Activated CD8-positive, alpha-beta T cell treated with anti-CD3 and anti-CD28 coated beads for 36 hours (primary cell): ENCODE measurements at regions not wholly inside any gene's neighbourhood (a gene's known extent, or its start where the extent isn't known, plus 50 kb on each side); places are given as distances from the start of the nearest gene placed in this dataset.

Experiments used
- ATAC-seq: fragments of 200-7000 bp; cut with Tn5 transposase; one replicate; pipeline ENCODE4 v1.10.0; 2021; ENCODE audit warnings: mild to moderate bottlenecking, moderate library complexity
- CTCF ChIA-PET: fragments of 350-600 bp; sonication (Branson Sonifier 250); formaldehyde crosslinking; loops from one replicate; lab custom pipeline; 2021; ENCODE audit warnings: antibody characterized with exemption; lab: Charles Lee
- POLR2A ChIA-PET: fragments of 350-600 bp; sonication (Branson Sonifier 250); formaldehyde crosslinking; loops from one replicate; lab custom pipeline; 2021; ENCODE audit warnings: antibody characterized with exemption; lab: Charles Lee
- DNase-seq: peaks from one replicate; pipeline ENCODE4 v3.0.0-alpha.2; 2020
- H3K27ac Mint-ChIP-seq: one replicate; pipeline ENCODE4 v1.8.0; 2021; ENCODE audit warnings: mild to moderate bottlenecking, mixed read lengths
- H3K27me3 Mint-ChIP-seq: one replicate; pipeline ENCODE4 v1.8.0; 2021; ENCODE audit warnings: mixed read lengths
- H3K36me3 Mint-ChIP-seq: one replicate; pipeline ENCODE4 v1.8.0; 2021; ENCODE audit warnings: low read depth, mixed read lengths
- H3K4me1 Mint-ChIP-seq: one replicate; pipeline ENCODE4 v1.8.0; 2021; ENCODE audit warnings: low read depth, mixed read lengths
- H3K4me3 Mint-ChIP-seq: one replicate; pipeline ENCODE4 v1.8.0; 2021; ENCODE audit warnings: mild to moderate bottlenecking, moderate library complexity, mixed read lengths
- H3K9me3 Mint-ChIP-seq: one replicate; pipeline ENCODE4 v1.8.0; 2021; ENCODE audit warnings: mixed read lengths
- intact Hi-C: fragments of 100-400 bp; cut with micrococcal nuclease; formaldehyde crosslinking; loops from one replicate; pipeline ENCODE4 v1.10.0; 2022
- TF ChIP-seq, protein P1 (sequence below): fragments of 200-600 bp; IDR thresholded peaks from one replicate; pipeline ENCODE4 v1.8.0; 2022; ENCODE audit warnings: antibody characterized with exemption, mild to moderate bottlenecking

DNA sequence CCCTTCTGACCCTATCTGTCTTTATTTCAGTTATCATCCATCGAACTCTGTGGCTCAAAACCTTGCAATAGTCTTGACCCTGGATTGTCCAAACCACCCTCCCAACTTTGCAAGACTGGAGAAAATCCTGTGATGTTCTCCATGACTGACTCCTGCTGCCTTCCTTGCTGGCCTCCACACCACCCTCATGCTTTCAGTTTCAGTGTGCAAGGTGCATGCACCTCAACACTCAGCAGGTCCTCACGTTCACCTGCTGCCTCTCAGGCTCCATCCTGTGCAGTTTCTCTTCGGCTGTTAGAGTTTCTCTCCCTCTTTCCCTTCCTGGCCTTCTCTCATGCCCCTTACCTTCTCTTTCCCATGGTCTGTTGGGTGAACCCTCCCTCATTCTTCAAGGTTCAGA lies 59.4 kb upstream of the ASIC2 start:
- TF ChIP-seq, protein P1, sequence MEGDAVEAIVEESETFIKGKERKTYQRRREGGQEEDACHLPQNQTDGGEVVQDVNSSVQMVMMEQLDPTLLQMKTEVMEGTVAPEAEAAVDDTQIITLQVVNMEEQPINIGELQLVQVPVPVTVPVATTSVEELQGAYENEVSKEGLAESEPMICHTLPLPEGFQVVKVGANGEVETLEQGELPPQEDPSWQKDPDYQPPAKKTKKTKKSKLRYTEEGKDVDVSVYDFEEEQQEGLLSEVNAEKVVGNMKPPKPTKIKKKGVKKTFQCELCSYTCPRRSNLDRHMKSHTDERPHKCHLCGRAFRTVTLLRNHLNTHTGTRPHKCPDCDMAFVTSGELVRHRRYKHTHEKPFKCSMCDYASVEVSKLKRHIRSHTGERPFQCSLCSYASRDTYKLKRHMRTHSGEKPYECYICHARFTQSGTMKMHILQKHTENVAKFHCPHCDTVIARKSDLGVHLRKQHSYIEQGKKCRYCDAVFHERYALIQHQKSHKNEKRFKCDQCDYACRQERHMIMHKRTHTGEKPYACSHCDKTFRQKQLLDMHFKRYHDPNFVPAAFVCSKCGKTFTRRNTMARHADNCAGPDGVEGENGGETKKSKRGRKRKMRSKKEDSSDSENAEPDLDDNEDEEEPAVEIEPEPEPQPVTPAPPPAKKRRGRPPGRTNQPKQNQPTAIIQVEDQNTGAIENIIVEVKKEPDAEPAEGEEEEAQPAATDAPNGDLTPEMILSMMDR: no peak
- intact Hi-C loops: no loop called here
- no peak for ATAC-seq
- ChIA-PET POLR2A (no interaction called here), CTCF (no interaction called here)
- H3K4me1 Mint-ChIP-seq: no peaks in the 10 kb centered on the region
- no peak overlapping the region for H3K4me3 Mint-ChIP-seq
- no peak for DNase-seq
- H3K9me3 Mint-ChIP-seq: no peaks in the 10 kb centered on the region
- peaks cover 5% of the 10 kb centered on the region for H3K27me3 Mint-ChIP-seq
- no peak overlapping the region for H3K27ac Mint-ChIP-seq
- no peaks in the 10 kb centered on the region for H3K36me3 Mint-ChIP-seq

DNA sequence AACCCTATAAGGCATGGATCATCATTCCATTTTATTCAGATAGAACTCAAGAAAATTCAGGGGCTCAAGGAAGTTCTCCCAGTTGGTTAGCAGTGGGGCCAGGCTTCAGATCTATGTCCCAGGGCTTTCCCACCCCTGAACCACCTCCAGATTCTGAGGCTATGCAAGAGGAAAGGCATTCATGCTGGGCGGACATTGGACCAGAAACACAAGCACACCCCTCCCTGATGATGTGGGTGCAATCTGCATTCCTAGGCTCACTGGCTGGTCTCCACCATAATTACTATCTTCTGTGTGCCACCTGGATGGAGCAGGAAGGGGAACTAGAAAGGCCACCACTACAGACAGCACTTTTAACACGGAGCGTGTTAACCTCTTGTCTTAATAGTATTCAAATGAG lies 63.2 kb upstream of the ASIC2 start:
- CTCF ChIA-PET: no interaction called here
- peaks cover 8% of the 10 kb centered on the region for H3K27me3 Mint-ChIP-seq
- H3K4me1 Mint-ChIP-seq: no peaks in the 10 kb centered on the region
- TF ChIP-seq, protein P1: no peak
- no peaks in the 10 kb centered on the region for H3K36me3 Mint-ChIP-seq
- no peaks in the 10 kb centered on the region for H3K9me3 Mint-ChIP-seq
- POLR2A ChIA-PET: no interaction called here
- H3K27ac Mint-ChIP-seq: no peak overlapping the region
- DNase-seq (no peak), ATAC-seq (no peak)
- intact Hi-C loops: no loop called here
- H3K4me3 Mint-ChIP-seq: no peak overlapping the region

DNA sequence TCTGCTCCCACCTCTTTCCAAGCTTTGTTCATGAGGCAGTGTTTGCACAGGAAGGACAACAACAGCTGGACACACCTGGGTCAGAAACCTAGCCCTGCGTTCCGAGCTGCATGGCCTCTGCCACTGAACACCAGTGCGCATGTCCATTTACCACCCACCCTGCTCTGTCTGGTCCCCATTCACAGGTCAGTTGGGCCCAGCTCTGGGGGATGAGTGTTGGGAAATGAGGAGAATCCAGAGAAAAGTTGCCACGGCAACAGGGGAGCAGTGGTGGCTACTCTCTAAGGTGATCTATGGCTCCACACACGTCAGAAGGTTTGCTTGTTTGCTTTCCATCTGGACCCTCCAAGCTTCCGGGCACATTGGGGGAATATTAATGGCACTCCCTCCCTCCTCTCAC lies 70.4 kb upstream of the ASIC2 start:
- Mint-ChIP-seq H3K36me3 (no peaks in the 10 kb centered on the region), H3K9me3 (no peaks in the 10 kb centered on the region), H3K4me3 (no peak overlapping the region), H3K4me1 (no peaks in the 10 kb centered on the region), H3K27ac (no peak overlapping the region), H3K27me3 (peaks cover 16% of the 10 kb centered on the region)
- ChIA-PET POLR2A (no interaction called here), CTCF (no interaction called here)
- ATAC-seq (no peak), DNase-seq (no peak)
- TF ChIP-seq, protein P1: no peak
- intact Hi-C loops: no loop called here

DNA sequence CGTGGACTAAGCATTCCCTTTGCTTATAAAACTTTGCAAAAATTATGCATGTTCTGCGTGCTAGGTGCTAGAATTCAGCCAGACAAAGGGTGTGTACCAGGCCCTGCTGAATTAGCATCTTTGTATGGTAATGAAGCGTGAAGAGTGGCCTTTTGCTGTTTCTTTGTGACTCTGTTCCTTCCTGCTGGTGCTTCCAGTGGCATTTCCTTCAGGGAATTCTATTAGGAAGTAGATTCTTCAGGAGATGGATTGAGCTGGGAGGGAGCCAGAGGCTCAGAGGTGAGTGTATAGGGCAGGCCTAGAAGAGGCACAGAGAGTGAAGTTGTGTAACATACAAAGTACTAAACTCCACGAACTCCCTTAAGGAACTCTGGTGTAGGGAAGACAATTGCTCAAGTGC lies 73.9 kb upstream of the ASIC2 start:
- no peak overlapping the region for H3K4me3 Mint-ChIP-seq
- no peaks in the 10 kb centered on the region for H3K9me3 Mint-ChIP-seq
- TF ChIP-seq, protein P1: no peak
- H3K4me1 Mint-ChIP-seq: no peaks in the 10 kb centered on the region
- H3K36me3 Mint-ChIP-seq: no peaks in the 10 kb centered on the region
- no peak for ATAC-seq
- intact Hi-C loops: no loop called here
- no peak for DNase-seq
- peaks cover 13% of the 10 kb centered on the region for H3K27me3 Mint-ChIP-seq
- CTCF ChIA-PET: no interaction called here
- H3K27ac Mint-ChIP-seq: no peak overlapping the region
- POLR2A ChIA-PET: no interaction called here

DNA sequence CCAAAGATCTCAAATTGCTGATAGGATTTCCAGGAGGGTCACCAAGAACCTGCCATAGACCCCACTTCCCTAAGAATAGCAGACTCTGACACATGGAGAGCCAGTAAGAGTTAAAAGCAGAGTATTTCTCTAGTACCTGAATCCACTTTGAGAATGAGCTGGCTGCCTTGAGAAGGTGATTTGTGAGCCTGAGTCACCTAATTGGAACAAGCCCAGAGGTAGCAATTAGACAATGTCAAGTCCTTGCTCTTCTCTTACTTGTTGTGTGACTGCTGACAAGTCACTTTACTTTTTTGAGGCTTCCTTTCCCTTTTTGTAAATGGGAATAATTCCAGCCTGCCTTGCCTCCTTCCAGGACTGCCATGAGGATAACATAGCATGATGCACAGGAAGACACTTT lies 76.1 kb upstream of the ASIC2 start:
- no peaks in the 10 kb centered on the region for H3K9me3 Mint-ChIP-seq
- ATAC-seq (no peak), DNase-seq (no peak)
- TF ChIP-seq, protein P1: no peak
- intact Hi-C loops: no loop called here
- H3K27ac Mint-ChIP-seq: no peak overlapping the region
- CTCF ChIA-PET: no interaction called here
- peaks cover 11% of the 10 kb centered on the region for H3K27me3 Mint-ChIP-seq
- POLR2A ChIA-PET: no interaction called here
- H3K36me3 Mint-ChIP-seq: no peaks in the 10 kb centered on the region
- H3K4me3 Mint-ChIP-seq: no peak overlapping the region
- H3K4me1 Mint-ChIP-seq: no peaks in the 10 kb centered on the region
